ENCODE measurements at regions not wholly inside any gene's neighbourhood (a gene's known extent, or its start where the extent isn't known, plus 50 kb on each side); places are given as distances from the start of the nearest gene placed in this dataset.
"Not testable (repeated sequence)": the region's sequence is repeated elsewhere in the genome, so short reads cannot be mapped to it uniquely, and the experiment has no call there.

GRCh38 chr3:48077815-48078214 lies 61.6 kb upstream of the MAP4 start:
- Histone ChIP-seq H3K36me3 (peaks cover 0 to 18% (median 0%) of the 10 kb centered on the region in 3 donors), H3K27ac (no peak overlapping the region), H3K27me3 (no peaks in the 10 kb centered on the region), H3K9me3 (no peaks in the 10 kb centered on the region), H3K4me1 (peaks cover 0 to 33% (median 0%) of the 10 kb centered on the region in 3 donors), H3K4me3 (no peak overlapping the region)
- intact Hi-C loops (cut with DNase I): no loop called here
- 47 to 58% methylated on average over 2 of the region's 2 CpGs for WGBS, 2 donors
- no peak for TF ChIP-seq POLR2A (IDR thresholded peaks at IDR 0.05)
- TF ChIP-seq CTCF (IDR thresholded peaks at IDR 0.05): no peak
- DNase-seq: no peak

GRCh38 chr3:48070030-48070429 lies 53.8 kb upstream of the MAP4 start:
- H3K4me3 ChIP-seq: no peak overlapping the region
- intact Hi-C loops (cut with DNase I): no loop called here

GRCh38 chr3:48069339-48069738 lies 53.1 kb upstream of the MAP4 start:
- no peak overlapping the region for H3K4me3 ChIP-seq
- H3K36me3 ChIP-seq: peaks cover 0 to 24% (median 0%) of the 10 kb centered on the region in 3 donors
- no peak overlapping the region for H3K27ac ChIP-seq
- no peaks in the 10 kb centered on the region for H3K27me3 ChIP-seq
- H3K9me3 ChIP-seq: no peaks in the 10 kb centered on the region
- peaks cover 6 to 47% (median 12%) of the 10 kb centered on the region in 3 donors for H3K4me1 ChIP-seq
- no peak for TF ChIP-seq CTCF (IDR thresholded peaks at IDR 0.05)
- TF ChIP-seq POLR2A (IDR thresholded peaks at IDR 0.05): no peak
- no peak for DNase-seq
- intact Hi-C loops (cut with DNase I): no loop called here

More at GRCh38 chr3:48070030-48070429, 53.8 kb upstream of the MAP4 start:
- Histone ChIP-seq H3K4me1 (peaks cover 3 to 40% (median 7%) of the 10 kb centered on the region in 3 donors), H3K27ac (no peak overlapping the region), H3K36me3 (peaks cover 0 to 24% (median 0%) of the 10 kb centered on the region in 3 donors), H3K9me3 (no peaks in the 10 kb centered on the region), H3K27me3 (no peaks in the 10 kb centered on the region)
- no peak for TF ChIP-seq CTCF (IDR thresholded peaks at IDR 0.05)
- no peak for TF ChIP-seq POLR2A (IDR thresholded peaks at IDR 0.05)
- 88 to 97% methylated on average over 2 of the region's 2 CpGs for WGBS, 2 donors
- no peak for DNase-seq

- intact Hi-C loops (cut with DNase I): no loop called here
- Histone ChIP-seq H3K4me3 (no peak overlapping the region), H3K4me1 (peaks cover 8 to 52% (median 14%) of the 10 kb centered on the region in 3 donors), H3K36me3 (peaks cover 0 to 24% (median 0%) of the 10 kb centered on the region in 3 donors), H3K27me3 (no peaks in the 10 kb centered on the region), H3K27ac (no peak overlapping the region), H3K9me3 (no peaks in the 10 kb centered on the region)
- WGBS, 2 donors: 64 to 68% methylated on average over 1 of the region's 1 CpG
- no peak for DNase-seq
- TF ChIP-seq POLR2A (IDR thresholded peaks at IDR 0.05) (no peak), CTCF (IDR thresholded peaks at IDR 0.05) (no peak)
These were observed 52.7 kb upstream of the MAP4 start for GRCh38 chr3:48068886-48069285.

GRCh38 chr3:48068320-48068719 lies 52.1 kb upstream of the MAP4 start:
- H3K9me3 ChIP-seq; H3K27me3 ChIP-seq; DNase-seq; intact Hi-C loops (cut with DNase I); H3K27ac ChIP-seq; H3K4me3 ChIP-seq: not testable (repeated sequence)
- Histone ChIP-seq H3K36me3 (peaks cover 0 to 24% (median 0%) of the 10 kb centered on the region in 3 donors), H3K4me1 (peaks cover 8 to 57% (median 14%) of the 10 kb centered on the region in 3 donors)
- 97 to 100% methylated on average over 2 to 8 of the region's 10 CpGs for WGBS, 2 donors

GRCh38 chr3:48067271-48067670 lies 51.1 kb upstream of the MAP4 start:
- peaks cover 8 to 57% (median 11%) of the 10 kb centered on the region in 3 donors for H3K4me1 ChIP-seq

More at GRCh38 chr3:48067271-48067670, 51.1 kb upstream of the MAP4 start:
- H3K4me3 ChIP-seq: no peak overlapping the region
- intact Hi-C loops (cut with DNase I): no loop called here
- H3K27me3 ChIP-seq: no peaks in the 10 kb centered on the region
- H3K27ac ChIP-seq: no peak overlapping the region
- H3K9me3 ChIP-seq: no peaks in the 10 kb centered on the region
- no peak for TF ChIP-seq POLR2A (IDR thresholded peaks at IDR 0.05)
- DNase-seq: no peak
- WGBS, 2 donors: 86% methylated on average over 4 of the region's 4 CpGs
- H3K36me3 ChIP-seq: peaks cover 0 to 24% (median 0%) of the 10 kb centered on the region in 3 donors

Measured in esophagus squamous epithelium (tissue), 5 donors.